ENCODE measurements at regions not wholly inside any gene's neighbourhood (a gene's known extent, or its start where the extent isn't known, plus 50 kb on each side); places are given as distances from the start of the nearest gene placed in this dataset. TPM values are rescaled to one million over a fixed set of nuclear protein-coding genes. Genes with fewer than 3 reads are reported as not detected.

- dilution Hi-C loops (cut with MboI; ENCODE audit: extremely low pct_ligation_motif_present, low sequenced_read_pairs) = no loop called here
- H3K4me2 ChIP-seq (ENCODE audit: insufficient read depth, low read length) = no peak overlapping the region
- CTCF ChIA-PET = no interaction called here
Observed at GRCh38 chr1:48047116-48047515, 49.9 kb upstream of the TRABD2B start.

More at GRCh38 chr1:48047116-48047515, 49.9 kb upstream of the TRABD2B start:
- BruUV-seq (replicated peaks) = no TSS peak
- Histone ChIP-seq H3K27ac (ENCODE audit: insufficient read depth, low read depth, low read length) (no peak overlapping the region), H3K4me1 (ENCODE audit: control insufficient read depth, extremely low read depth, insufficient read depth, low read length) (no peaks in the 10 kb centered on the region), H4K20me1 (replicated peaks; ENCODE audit: control insufficient read depth, extremely low read depth, insufficient read depth, low read length) (no peaks in the 10 kb centered on the region), H3K9me1 (replicated peaks; ENCODE audit: control insufficient read depth, extremely low read depth, insufficient read depth, low read length) (no peaks in the 10 kb centered on the region), H2AFZ (ENCODE audit: low read depth, low read length) (no peak overlapping the region), H3K9ac (replicated peaks; ENCODE audit: extremely low read depth, insufficient read depth, low read length) (no peak overlapping the region), H3K36me3 (ENCODE audit: control insufficient read depth in 2 of 2, extremely low read depth in 1 of 2, insufficient read depth in 2 of 2, low read length in 2 of 2) (no peaks in the 10 kb centered on the region), H3K27me3 (ENCODE audit: control insufficient read depth in 2 of 2, insufficient read depth in 2 of 2, low read length in 2 of 2) (no peaks in the 10 kb centered on the region), H3K79me2 (ENCODE audit: control insufficient read depth, insufficient read depth, low read length) (no peaks in the 10 kb centered on the region), H3K9me3 (replicated peaks; ENCODE audit: control insufficient read depth, insufficient read depth, low read length) (no peaks in the 10 kb centered on the region), H3K4me3 (replicated peaks in 1 of 3; ENCODE audit: insufficient read depth in 1 of 3, low read depth in 1 of 3, low read length in 3 of 3) (no peak overlapping the region)
- TF ChIP-seq FOS (IDR thresholded peaks at IDR 0.05; ENCODE audit: borderline replicate concordance, insufficient read depth, low read length) (no peak), CTCF (IDR thresholded peaks at IDR 0.05; ENCODE audit: extremely low read depth in 1 of 2, insufficient read depth in 1 of 2, low read depth in 1 of 2, low read length in 2 of 2) (no peak), GATA2 (IDR thresholded peaks at IDR 0.05; ENCODE audit: insufficient read depth, insufficient read length, low read depth, low read length) (no peak), POLR2AphosphoS5 (IDR thresholded peaks at IDR 0.05; ENCODE audit: insufficient read depth, low read depth, low read length) (no peak), MAX (IDR thresholded peaks at IDR 0.05; ENCODE audit: insufficient read depth, insufficient read length) (no peak), JUN (IDR thresholded peaks at IDR 0.05; ENCODE audit: borderline replicate concordance, insufficient read depth, insufficient read length, low read depth) (no peak), MYC (IDR thresholded peaks at IDR 0.05; ENCODE audit: low read depth, low read length) (no peak)
- intact Hi-C loops (cut with micrococcal nuclease) = no loop called here
- FAIRE-seq (no peak), DNase-seq (ENCODE audit: low read depth, low spot score) (no peak)
- POLR2A ChIA-PET = no interaction called here

Small RNAs in the stretch of these regions (small RNA-seq; reads per million reads assigned to genes)
- gene CYP46A4P (ENCODE audit: insufficient read depth, insufficient read length, low read depth, low replicate concordance) = not detected

Measured in endothelial cell of umbilical vein (primary cell).